HL-60/S4 (cell line): ENCODE measurements at regions not wholly inside any gene's neighbourhood (a gene's known extent, or its start where the extent isn't known, plus 50 kb on each side); places are given as distances from the start of the nearest gene placed in this dataset.

Source experiments
- in situ Hi-C: fragments of 300-500 bp; cut with MboI; formaldehyde crosslinking; loops from 2 replicates; pipeline ENCODE4 v1.14.3; 2022; ENCODE audit warnings: low sequenced_read_pairs

GRCh38 chr4:111761531-111761930, 383.7 kb upstream of the FAM241A start:
- in situ Hi-C loops = no loop called here

- in situ Hi-C loops = no loop called here
Measured at GRCh38 chr4:111770514-111770913, 374.7 kb upstream of the FAM241A start.

DNA sequence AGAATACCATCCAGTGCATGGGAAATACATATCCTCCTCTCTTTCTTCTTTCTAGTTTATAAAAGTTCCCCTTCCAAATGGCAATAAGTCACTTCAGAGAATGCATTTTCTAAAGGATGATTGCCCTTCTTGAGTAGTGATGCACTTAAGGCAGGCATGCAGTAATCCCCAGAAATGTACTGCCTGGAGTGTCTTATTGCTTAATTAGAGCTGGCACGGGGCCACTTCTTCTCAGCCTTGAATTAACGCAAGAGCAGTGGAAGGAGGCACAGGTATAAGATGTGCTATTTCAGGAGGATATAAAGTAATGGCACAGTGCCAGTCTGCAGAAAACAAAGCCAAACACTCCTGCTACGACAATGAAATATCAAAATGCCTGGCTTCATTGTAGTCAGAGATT, 371.4 kb upstream of the FAM241A start:
- in situ Hi-C loops = no loop called here

DNA sequence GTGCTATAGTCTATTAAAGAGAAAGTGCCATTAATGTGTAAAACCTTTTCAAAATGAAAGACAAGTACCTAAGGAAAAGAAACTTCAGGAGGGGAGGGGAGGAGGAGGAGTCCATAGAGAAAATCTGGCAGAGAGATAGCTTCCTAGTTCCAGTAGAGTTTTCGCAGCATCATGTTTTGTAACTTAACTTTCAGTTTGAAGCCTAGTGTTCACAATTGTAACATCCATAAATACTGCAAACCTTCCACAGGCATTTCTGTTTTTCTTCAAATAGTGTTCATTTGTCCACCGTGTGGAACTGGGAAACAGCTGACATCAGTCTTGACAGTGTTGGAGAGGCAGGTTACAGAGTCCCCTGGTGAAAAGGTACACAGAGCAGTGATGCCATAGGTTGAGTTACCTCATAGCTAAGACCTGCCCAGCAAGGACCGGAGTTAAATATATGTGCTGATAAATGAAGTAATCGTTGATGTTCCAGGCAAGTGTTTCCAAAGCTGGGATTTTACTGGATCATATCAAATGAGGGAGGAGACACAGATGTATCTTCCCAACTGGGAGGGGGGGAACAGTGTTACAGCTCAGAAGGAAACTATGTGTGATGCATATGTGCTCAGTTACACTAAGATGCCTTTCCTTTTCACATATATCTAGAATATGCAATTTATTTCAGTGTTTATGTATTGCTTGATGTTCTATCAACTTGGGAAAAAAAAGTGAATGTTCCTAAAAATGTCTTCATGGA, 369.5 kb upstream of the FAM241A start:
- in situ Hi-C loops = no loop called here

GRCh38 chr4:111776561-111776960, 368.7 kb upstream of the FAM241A start:
- in situ Hi-C loops = no loop called here

- in situ Hi-C loops = no loop called here
Measured at GRCh38 chr4:111778543-111778942, 366.7 kb upstream of the FAM241A start.

DNA sequence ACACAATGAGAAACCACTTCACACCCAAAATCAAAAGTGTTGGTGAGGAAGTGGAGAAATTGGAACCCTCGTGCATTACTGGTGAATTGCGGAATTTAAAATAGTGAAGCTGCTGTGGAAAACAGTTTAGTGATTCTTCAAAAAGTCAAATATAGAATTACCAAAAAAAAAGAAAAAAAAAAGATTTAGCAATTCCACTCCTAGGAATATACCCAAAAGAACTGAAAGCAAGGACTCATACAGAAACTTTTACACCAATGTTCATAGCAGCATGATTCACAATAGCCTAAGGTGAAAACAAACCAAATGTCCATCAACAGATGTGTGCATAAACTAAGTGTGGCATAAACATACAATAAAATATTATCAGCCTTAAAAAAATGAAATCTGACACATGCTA, 364.3 kb upstream of the FAM241A start:
- in situ Hi-C loops = no loop called here

GRCh38 chr4:111781611-111782010, 363.6 kb upstream of the FAM241A start:
- in situ Hi-C loops = no loop called here

DNA sequence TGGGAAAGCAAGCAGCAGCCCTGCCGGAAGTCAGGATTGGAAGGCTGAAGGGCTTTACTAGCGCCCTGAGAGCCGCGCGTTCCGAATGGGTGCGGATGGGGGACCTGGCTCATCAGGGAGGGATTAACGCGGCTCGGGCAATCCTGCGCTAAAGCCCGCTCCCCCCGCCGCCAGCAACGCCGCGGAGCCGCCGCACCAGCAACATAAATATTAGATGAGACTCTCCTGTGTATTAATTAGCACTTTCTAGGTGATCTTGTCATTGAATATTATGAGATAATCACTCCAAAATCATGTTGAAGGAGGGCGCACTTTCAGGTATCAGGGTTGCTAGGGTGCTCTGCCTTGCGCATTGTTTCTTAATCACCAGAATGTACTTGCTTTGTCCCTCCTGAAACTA, 357.2 kb upstream of the FAM241A start:
- in situ Hi-C loops = no loop called here

GRCh38 chr4:111789901-111790640, 355.2 kb upstream of the FAM241A start:
- in situ Hi-C loops = no loop called here

DNA sequence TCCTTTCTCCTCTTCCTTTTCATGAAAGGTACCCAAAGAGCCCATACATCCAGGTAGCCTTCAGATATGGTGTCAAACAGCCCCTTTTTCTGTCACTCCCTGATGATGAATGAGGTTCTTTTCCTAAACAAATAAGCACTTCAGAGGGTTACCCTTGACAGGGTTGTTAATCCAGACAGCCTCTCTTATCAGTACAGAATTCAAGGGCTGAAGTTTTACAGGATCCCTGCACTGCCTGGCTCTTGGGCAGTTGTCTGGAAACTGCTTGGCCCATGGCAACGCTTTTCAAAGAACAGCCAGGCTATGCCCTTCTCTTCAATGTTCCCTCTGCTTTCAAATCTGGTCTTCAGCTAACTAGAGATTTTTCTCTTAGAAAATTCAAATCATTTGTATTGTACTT, 352.6 kb upstream of the FAM241A start:
- in situ Hi-C loops = no loop called here

DNA sequence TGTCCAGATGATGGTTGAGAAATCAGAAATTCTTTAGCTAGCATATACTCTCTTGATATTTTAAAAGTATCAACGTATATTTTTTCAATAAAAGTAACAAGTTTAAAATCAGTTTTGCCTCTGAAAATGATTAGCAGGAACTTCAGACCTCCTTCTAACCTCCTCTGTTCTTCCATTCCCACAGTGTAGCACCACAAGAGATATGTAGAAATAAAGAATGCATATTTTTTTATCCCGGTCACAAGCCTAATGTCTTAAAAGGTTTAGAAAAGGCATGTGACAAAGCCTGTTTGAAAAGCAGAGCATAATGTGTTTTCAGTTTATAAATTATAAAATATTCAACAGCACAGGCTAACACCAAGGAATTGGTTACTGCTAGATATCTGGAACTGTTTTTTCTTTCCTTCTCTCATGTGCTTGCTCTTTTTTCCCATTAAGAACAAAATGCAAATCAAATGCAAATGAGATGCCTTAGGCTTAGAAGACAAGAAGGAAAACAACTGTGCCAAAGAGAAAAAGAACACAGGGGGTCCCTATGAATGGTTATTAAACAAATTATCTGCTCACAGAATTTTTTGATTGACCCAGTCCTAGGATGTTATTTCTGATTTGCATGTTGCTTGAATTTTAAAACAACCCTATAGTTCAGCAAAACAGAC, 351.7 kb upstream of the FAM241A start:
- in situ Hi-C loops = no loop called here

- in situ Hi-C loops = no loop called here
Measured at GRCh38 chr4:111797455-111798163, 347.6 kb upstream of the FAM241A start.

GRCh38 chr4:111798840-111799239, 346.4 kb upstream of the FAM241A start:
- in situ Hi-C loops = no loop called here

DNA sequence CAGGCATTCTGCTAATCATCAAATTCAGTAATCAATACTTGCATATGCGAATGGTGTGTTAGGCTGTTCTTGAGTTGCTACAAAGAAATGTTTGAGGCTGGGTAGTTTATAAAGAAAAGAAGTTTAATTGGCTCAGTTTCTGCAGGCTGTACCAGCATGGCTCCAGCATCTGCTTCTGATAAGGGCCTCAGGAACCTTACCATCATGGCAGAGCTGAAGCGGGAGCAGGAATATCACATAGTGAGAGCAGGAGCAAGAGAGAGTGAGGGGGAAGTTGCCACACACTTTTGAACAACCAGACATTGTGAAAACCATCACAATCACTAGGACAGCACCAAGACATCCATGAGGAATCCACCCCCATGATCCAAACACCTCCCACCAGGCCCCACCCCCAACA, 344.7 kb upstream of the FAM241A start:
- in situ Hi-C loops = no loop called here

DNA sequence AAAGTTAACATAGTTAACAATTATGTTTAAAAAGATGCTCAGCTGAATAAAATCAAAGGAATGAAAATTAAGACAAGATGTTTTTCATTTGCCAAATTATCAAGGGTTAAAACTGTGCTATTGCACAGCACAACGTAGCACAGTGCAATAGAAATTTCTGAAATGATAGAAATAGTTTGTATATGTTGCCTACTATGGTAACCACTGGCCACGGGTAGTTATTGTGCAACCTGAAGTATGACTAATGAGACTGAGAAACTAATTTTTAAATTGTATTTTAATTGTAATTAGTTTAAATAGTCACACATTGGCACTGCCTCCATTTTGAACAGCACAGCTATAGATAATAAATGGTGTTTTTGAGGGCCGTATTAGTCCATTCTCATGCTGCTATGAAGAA, 343.1 kb upstream of the FAM241A start:
- in situ Hi-C loops = no loop called here

DNA sequence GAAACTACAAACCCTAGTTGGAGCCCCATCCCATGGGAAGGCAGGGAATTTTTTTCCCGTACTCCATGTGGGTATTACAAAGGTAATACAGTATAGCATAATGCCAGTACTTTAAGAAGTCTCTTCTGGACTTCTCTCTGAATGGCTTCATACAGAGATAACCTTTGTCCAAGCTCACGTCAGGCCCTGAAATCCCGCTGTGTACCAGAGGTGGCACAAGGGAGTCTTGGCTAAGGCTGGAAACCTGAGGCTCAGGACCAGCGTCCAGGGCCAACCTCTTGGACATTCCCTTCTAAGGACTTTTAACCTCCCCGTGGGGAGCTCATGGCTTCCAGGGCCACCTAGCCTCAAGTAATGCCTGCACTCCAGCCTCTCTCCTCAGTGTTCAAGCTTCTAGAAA, 338.9 kb upstream of the FAM241A start:
- in situ Hi-C loops = no loop called here

DNA sequence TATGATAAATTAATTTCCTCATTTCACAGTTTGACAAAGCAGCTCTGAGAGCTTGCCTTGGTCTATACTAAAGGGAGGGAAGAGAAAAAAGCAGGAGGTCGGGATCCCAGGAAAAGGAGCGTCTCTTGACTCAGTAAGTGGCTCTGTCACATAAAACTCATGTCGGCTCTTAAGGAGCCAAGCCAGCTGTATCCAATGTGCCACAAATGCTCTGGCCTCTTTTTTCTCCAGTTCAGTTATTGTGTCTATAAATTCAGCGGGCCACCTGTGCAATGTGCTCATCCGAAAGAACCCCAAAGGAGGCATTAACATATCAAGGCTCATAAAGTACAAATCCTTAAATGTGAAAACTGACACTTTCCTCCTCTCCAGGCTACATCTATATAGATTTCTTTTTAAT, 337.7 kb upstream of the FAM241A start:
- in situ Hi-C loops = no loop called here

- in situ Hi-C loops = no loop called here
Measured at GRCh38 chr4:111808174-111808573, 337.1 kb upstream of the FAM241A start.

DNA sequence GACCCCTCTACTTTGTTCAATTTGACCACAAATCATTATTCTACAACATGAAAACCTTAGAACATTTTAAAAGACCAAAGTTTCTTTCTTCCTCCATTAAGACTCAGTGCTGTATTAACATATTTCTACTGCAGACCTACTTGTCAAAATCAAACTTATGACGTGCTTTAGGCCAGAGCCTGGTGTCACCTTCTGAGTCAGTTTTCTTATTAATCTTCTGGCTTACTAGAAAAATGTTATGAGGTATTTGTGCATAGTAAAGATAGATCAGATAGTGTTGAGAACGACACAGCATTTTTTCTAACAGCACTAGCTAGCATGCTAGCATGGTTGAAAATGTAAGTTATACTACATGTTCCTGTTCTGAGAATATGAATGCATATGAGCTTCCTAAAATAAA, 333.6 kb upstream of the FAM241A start:
- in situ Hi-C loops = no loop called here

GRCh38 chr4:111812114-111812513, 333.1 kb upstream of the FAM241A start:
- in situ Hi-C loops = no loop called here
